HEK293 (cell line): ENCODE measurements at regions not wholly inside any gene's neighbourhood (a gene's known extent, or its start where the extent isn't known, plus 50 kb on each side); places are given as distances from the start of the nearest gene placed in this dataset.

Experiments used
- CTCF ChIA-PET: fragments of 350-600 bp; formaldehyde crosslinking; extraction: SDS; loops from one replicate; lab custom pipeline; 2021; ENCODE audit warnings: antibody characterized with exemption; lab: Yijun Ruan, JAX
- POLR2A ChIA-PET: fragments of 300-600 bp; formaldehyde crosslinking; extraction: SDS; loops from one replicate; lab custom pipeline; 2020; ENCODE audit warnings: antibody characterized with exemption, inconsistent platforms; lab: Yijun Ruan, JAX
- H3K27ac ChIP-seq: fragments of 200-500 bp; sonication (Bioruptor generic); 2 replicates; pipeline ENCODE4 v1.5.1; 2014; ENCODE audit warnings: low read depth, low read length, control low read depth, inconsistent platforms; ENCODE audit errors: extremely low read depth
- H3K36me3 ChIP-seq, 2 experiments: fragments of 200-500 bp in 1 of 2; sonication (Bioruptor generic) in 1 of 2; 1 replicate in 1 of 2; 2 replicates in 1 of 2; pipeline ENCODE4 v1.5.1; 2014 to 2017; ENCODE audit warnings: inconsistent platforms in 2 of 2, low read length in 2 of 2; ENCODE audit not compliant: control insufficient read depth in 2 of 2, insufficient read depth in 1 of 2
- H3K4me1 ChIP-seq: fragments of 200-500 bp; sonication (Bioruptor generic); 2 replicates; pipeline ENCODE4 v1.5.1; 2014; ENCODE audit warnings: mild to moderate bottlenecking, low read length, inconsistent platforms; ENCODE audit not compliant: control insufficient read depth, insufficient read depth
- H3K4me3 ChIP-seq: 2 replicates; pipeline ENCODE4 v1.5.1; 2011; ENCODE audit warnings: low read depth, mild to moderate bottlenecking, control low read depth, low read length, moderate library complexity
- H3K9me3 ChIP-seq: fragments of 200-500 bp; sonication (Bioruptor generic); 2 replicates; pipeline ENCODE4 v1.5.1; 2014; ENCODE audit warnings: low read depth, low read length, inconsistent platforms; ENCODE audit not compliant: control insufficient read depth, insufficient read depth
- FEZF1 ChIP-seq: fragments of 450-650 bp; formaldehyde crosslinking; IDR thresholded peaks from 2 replicates; pipeline ENCODE4 v1.5.1; 2016; ENCODE audit warnings: missing biosample characterization, missing genetic modification characterization
- GFI1B ChIP-seq: fragments of 450-650 bp; formaldehyde crosslinking; IDR thresholded peaks from 2 replicates; pipeline ENCODE4 v1.5.1; 2016; ENCODE audit warnings: missing biosample characterization, missing genetic modification characterization
- KLF10 ChIP-seq: fragments of 450-650 bp; IDR thresholded peaks from 2 replicates; pipeline ENCODE4 v1.5.1; 2018; ENCODE audit warnings: missing biosample characterization, mild to moderate bottlenecking, missing genetic modification characterization
- KLF16 ChIP-seq: fragments of 450-650 bp; formaldehyde crosslinking; IDR thresholded peaks from 2 replicates; pipeline ENCODE4 v1.5.1; 2017; ENCODE audit warnings: missing biosample characterization, missing genetic modification characterization
- KLF7 ChIP-seq: fragments of 450-650 bp; formaldehyde crosslinking; IDR thresholded peaks from 2 replicates; pipeline ENCODE4 v1.5.1; 2016; ENCODE audit warnings: missing biosample characterization, missing genetic modification characterization, borderline replicate concordance
- ZBTB8A ChIP-seq: fragments of 450-650 bp; formaldehyde crosslinking; IDR thresholded peaks from 2 replicates; pipeline ENCODE4 v1.5.1; 2016; ENCODE audit warnings: missing biosample characterization, missing genetic modification characterization
- ZNF155 ChIP-seq: fragments of 450-650 bp; formaldehyde crosslinking; IDR thresholded peaks from 2 replicates; pipeline ENCODE4 v1.5.1; 2016; ENCODE audit warnings: missing biosample characterization, missing genetic modification characterization
- ZNF24 ChIP-seq: fragments of 450-650 bp; formaldehyde crosslinking; IDR thresholded peaks from 2 replicates; pipeline ENCODE4 v1.5.1; 2016; ENCODE audit warnings: missing biosample characterization, missing genetic modification characterization
- ZNF366 ChIP-seq: fragments of 450-650 bp; formaldehyde crosslinking; conservative IDR thresholded peaks from 2 replicates; pipeline ENCODE4 v1.5.1; 2016; ENCODE audit warnings: missing biosample characterization, missing genetic modification characterization
- ZNF416 ChIP-seq: fragments of 450-650 bp; formaldehyde crosslinking; IDR thresholded peaks from 2 replicates; pipeline ENCODE4 v1.5.1; 2016; ENCODE audit warnings: missing biosample characterization, missing genetic modification characterization
- ZNF423 ChIP-seq: fragments of 450-650 bp; formaldehyde crosslinking; IDR thresholded peaks from 2 replicates; pipeline ENCODE4 v1.5.1; 2016; ENCODE audit warnings: missing biosample characterization, missing genetic modification characterization
- ZNF433 ChIP-seq: fragments of 450-650 bp; formaldehyde crosslinking; IDR thresholded peaks from 2 replicates; pipeline ENCODE4 v1.5.1; 2016; ENCODE audit warnings: missing biosample characterization, missing genetic modification characterization, low read depth
- ZNF626 ChIP-seq: fragments of 450-650 bp; sonication (Bioruptor Pico); formaldehyde crosslinking; IDR thresholded peaks from 2 replicates; pipeline ENCODE4 v1.5.1; 2018; ENCODE audit warnings: missing biosample characterization, missing genetic modification characterization, inconsistent platforms
- ZNF837 ChIP-seq: fragments of 450-650 bp; formaldehyde crosslinking; IDR thresholded peaks from 2 replicates; pipeline ENCODE4 v1.5.1; 2016; ENCODE audit warnings: missing biosample characterization, missing genetic modification characterization
- TF ChIP-seq, protein P1 (sequence below): fragments of 450-650 bp; formaldehyde crosslinking; IDR thresholded peaks from 2 replicates; pipeline ENCODE4 v1.5.1; 2016; ENCODE audit warnings: missing biosample characterization, missing genetic modification characterization
- TF ChIP-seq, protein P2 (sequence below): fragments of 450-650 bp; formaldehyde crosslinking; IDR thresholded peaks from 2 replicates; pipeline ENCODE4 v1.5.1; 2016; ENCODE audit warnings: missing biosample characterization, missing genetic modification characterization
- TF ChIP-seq, protein P3 (sequence below): fragments of 450-650 bp; IDR thresholded peaks from 2 replicates; pipeline ENCODE4 v1.5.1; 2018; ENCODE audit warnings: missing biosample characterization, missing genetic modification characterization
- TF ChIP-seq, protein P4 (sequence below): fragments of 450-650 bp; formaldehyde crosslinking; IDR thresholded peaks from 2 replicates; pipeline ENCODE4 v1.5.1; 2017; ENCODE audit warnings: missing biosample characterization, missing genetic modification characterization
- TF ChIP-seq, protein P5 (sequence below): fragments of 450-650 bp; formaldehyde crosslinking; IDR thresholded peaks from 2 replicates; pipeline ENCODE4 v1.5.1; 2016; ENCODE audit warnings: missing biosample characterization, missing genetic modification characterization

DNA sequence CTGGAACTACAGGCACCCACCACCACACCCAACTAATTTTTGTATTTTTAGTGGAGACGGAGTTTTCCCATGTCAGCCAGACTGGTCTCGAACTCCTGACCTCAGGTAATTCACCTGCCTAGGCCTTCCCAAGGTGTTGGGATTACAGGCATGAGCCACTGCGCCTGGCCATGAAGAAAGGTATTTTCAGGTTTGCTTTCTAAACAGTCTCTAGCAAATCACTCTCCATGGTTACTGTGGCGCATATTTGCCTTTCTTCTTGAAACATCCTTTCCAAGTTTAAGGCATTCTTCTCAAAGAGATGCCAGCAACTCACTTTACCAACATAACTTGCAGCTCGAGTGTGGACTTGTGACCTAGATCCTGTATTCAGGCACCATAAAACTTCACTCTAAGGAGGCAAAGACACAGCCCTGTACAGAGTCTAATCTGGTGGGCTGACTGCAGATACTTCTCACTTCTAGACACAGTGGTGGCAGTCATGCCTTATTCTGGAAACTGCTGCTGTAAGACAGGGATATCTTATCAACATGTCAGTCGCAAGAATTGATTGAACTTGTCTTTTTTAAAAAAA is 461.4 kb upstream of the TSHZ3 start:
- no peaks in the 10 kb centered on the region for H3K9me3 ChIP-seq
- no peaks in the 10 kb centered on the region for H3K4me1 ChIP-seq
- CTCF ChIA-PET: interaction anchor here (1.2 kb wide), 1 partner anchor 414 kb away, joined by 3 read pairs; no protein-coding TSS in a partner anchor
- H3K36me3 ChIP-seq: no peaks in the 10 kb centered on the region
- TF ChIP-seq ZNF416 (no peak), KLF7 (no peak), FEZF1 (tag by site-specific recombination) (no peak), KLF16 (tag by site-specific recombination) (no peak), ZNF433 (tag by site-specific recombination) (no peak)
- TF ChIP-seq, protein P1, sequence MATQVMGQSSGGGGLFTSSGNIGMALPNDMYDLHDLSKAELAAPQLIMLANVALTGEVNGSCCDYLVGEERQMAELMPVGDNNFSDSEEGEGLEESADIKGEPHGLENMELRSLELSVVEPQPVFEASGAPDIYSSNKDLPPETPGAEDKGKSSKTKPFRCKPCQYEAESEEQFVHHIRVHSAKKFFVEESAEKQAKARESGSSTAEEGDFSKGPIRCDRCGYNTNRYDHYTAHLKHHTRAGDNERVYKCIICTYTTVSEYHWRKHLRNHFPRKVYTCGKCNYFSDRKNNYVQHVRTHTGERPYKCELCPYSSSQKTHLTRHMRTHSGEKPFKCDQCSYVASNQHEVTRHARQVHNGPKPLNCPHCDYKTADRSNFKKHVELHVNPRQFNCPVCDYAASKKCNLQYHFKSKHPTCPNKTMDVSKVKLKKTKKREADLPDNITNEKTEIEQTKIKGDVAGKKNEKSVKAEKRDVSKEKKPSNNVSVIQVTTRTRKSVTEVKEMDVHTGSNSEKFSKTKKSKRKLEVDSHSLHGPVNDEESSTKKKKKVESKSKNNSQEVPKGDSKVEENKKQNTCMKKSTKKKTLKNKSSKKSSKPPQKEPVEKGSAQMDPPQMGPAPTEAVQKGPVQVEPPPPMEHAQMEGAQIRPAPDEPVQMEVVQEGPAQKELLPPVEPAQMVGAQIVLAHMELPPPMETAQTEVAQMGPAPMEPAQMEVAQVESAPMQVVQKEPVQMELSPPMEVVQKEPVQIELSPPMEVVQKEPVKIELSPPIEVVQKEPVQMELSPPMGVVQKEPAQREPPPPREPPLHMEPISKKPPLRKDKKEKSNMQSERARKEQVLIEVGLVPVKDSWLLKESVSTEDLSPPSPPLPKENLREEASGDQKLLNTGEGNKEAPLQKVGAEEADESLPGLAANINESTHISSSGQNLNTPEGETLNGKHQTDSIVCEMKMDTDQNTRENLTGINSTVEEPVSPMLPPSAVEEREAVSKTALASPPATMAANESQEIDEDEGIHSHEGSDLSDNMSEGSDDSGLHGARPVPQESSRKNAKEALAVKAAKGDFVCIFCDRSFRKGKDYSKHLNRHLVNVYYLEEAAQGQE (tag by site-specific recombination): no peak
- TF ChIP-seq, protein P2, sequence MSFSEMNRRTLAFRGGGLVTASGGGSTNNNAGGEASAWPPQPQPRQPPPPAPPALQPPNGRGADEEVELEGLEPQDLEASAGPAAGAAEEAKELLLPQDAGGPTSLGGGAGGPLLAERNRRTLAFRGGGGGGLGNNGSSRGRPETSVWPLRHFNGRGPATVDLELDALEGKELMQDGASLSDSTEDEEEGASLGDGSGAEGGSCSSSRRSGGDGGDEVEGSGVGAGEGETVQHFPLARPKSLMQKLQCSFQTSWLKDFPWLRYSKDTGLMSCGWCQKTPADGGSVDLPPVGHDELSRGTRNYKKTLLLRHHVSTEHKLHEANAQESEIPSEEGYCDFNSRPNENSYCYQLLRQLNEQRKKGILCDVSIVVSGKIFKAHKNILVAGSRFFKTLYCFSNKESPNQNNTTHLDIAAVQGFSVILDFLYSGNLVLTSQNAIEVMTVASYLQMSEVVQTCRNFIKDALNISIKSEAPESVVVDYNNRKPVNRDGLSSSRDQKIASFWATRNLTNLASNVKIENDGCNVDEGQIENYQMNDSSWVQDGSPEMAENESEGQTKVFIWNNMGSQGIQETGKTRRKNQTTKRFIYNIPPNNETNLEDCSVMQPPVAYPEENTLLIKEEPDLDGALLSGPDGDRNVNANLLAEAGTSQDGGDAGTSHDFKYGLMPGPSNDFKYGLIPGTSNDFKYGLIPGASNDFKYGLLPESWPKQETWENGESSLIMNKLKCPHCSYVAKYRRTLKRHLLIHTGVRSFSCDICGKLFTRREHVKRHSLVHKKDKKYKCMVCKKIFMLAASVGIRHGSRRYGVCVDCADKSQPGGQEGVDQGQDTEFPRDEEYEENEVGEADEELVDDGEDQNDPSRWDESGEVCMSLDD: no peak
- TF ChIP-seq, all 188 proteins: peak for 0
- Histone ChIP-seq H3K27ac (no peak overlapping the region), H3K4me3 (no peak overlapping the region)
- POLR2A ChIA-PET: no interaction called here

DNA sequence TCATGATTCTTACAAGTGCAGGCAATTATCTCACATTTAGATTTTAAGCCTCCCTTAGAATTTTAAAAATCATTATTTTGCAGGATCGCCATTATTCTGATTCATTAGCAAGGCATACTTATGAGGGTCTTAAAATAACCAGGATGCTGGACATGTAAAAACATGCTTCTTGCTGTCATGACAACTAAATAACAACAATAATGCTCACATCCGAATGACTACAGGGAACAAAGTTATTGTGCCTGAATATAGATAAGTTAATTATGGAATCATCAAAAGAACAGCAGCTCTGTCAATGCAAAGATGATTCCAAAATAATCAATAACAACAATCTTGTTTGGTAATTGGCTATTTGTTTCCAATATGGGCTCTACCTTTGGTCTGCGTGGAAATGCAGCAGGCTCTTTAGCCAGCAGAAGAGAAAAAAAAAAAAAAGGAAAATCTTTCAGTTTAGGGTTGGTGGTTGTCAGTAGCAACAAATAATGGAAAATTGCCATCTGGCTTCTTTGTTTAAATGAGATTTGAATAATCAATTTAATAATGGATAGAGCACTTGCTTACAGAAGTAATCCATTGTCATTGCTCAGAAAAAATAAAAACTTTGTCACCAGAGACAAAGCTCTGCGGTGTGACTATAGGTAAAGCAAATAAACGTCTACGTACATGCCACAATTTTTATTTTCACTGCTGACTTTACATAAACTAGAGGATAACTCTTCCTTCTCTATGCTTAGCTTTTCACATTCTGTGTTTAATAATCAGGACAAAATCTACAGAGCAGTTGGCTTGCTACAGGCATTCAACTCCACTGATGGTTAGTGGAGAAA is 468.9 kb upstream of the TSHZ3 start:
- no peak overlapping the region for H3K4me3 ChIP-seq
- H3K4me1 ChIP-seq: peaks cover 3% of the 10 kb centered on the region; the same call in 1 of the 2 replicates
- H3K36me3 ChIP-seq: no peaks in the 10 kb centered on the region; a peak in 1 of 3 replicates
- CTCF ChIA-PET: interaction anchor here (0.7 kb wide), 1 partner anchor 923 kb away, joined by 3 read pairs; no protein-coding TSS in a partner anchor
- no peak overlapping the region for H3K27ac ChIP-seq
- POLR2A ChIA-PET: no interaction called here
- no peaks in the 10 kb centered on the region for H3K9me3 ChIP-seq
- TF ChIP-seq ZNF366 (no peak), ZNF24 (tag by site-specific recombination) (no peak), ZNF626 (no peak), ZBTB8A (no peak), KLF10 (tag by site-specific recombination) (no peak), ZNF837 (no peak), GFI1B (tag by site-specific recombination) (no peak), ZNF423 (tag by site-specific recombination) (no peak), ZNF155 (tag by site-specific recombination) (no peak)
- TF ChIP-seq, protein P3, sequence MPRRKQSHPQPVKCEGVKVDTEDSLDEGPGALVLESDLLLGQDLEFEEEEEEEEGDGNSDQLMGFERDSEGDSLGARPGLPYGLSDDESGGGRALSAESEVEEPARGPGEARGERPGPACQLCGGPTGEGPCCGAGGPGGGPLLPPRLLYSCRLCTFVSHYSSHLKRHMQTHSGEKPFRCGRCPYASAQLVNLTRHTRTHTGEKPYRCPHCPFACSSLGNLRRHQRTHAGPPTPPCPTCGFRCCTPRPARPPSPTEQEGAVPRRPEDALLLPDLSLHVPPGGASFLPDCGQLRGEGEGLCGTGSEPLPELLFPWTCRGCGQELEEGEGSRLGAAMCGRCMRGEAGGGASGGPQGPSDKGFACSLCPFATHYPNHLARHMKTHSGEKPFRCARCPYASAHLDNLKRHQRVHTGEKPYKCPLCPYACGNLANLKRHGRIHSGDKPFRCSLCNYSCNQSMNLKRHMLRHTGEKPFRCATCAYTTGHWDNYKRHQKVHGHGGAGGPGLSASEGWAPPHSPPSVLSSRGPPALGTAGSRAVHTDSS (tag by site-specific recombination): no peak
- TF ChIP-seq, protein P4, sequence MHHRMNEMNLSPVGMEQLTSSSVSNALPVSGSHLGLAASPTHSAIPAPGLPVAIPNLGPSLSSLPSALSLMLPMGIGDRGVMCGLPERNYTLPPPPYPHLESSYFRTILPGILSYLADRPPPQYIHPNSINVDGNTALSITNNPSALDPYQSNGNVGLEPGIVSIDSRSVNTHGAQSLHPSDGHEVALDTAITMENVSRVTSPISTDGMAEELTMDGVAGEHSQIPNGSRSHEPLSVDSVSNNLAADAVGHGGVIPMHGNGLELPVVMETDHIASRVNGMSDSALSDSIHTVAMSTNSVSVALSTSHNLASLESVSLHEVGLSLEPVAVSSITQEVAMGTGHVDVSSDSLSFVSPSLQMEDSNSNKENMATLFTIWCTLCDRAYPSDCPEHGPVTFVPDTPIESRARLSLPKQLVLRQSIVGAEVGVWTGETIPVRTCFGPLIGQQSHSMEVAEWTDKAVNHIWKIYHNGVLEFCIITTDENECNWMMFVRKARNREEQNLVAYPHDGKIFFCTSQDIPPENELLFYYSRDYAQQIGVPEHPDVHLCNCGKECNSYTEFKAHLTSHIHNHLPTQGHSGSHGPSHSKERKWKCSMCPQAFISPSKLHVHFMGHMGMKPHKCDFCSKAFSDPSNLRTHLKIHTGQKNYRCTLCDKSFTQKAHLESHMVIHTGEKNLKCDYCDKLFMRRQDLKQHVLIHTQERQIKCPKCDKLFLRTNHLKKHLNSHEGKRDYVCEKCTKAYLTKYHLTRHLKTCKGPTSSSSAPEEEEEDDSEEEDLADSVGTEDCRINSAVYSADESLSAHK: no peak
- TF ChIP-seq, protein P5, sequence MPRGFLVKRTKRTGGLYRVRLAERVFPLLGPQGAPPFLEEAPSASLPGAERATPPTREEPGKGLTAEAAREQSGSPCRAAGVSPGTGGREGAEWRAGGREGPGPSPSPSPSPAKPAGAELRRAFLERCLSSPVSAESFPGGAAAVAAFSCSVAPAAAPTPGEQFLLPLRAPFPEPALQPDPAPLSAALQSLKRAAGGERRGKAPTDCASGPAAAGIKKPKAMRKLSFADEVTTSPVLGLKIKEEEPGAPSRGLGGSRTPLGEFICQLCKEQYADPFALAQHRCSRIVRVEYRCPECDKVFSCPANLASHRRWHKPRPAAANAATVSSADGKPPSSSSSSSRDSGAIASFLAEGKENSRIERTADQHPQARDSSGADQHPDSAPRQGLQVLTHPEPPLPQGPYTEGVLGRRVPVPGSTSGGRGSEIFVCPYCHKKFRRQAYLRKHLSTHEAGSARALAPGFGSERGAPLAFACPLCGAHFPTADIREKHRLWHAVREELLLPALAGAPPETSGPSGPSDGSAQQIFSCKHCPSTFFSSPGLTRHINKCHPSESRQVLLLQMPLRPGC: no peak
